Stimulated activated CD4-positive, alpha-beta T cell treated with anti-CD3 and anti-CD28 coated beads, Interleukin-2, amount 100 ng/mL, for 4 hours (primary cell): ENCODE measurements at regions not wholly inside any gene's neighbourhood (a gene's known extent, or its start where the extent isn't known, plus 50 kb on each side); places are given as distances from the start of the nearest gene placed in this dataset.
"Not testable (repeated sequence)": the region's sequence is repeated elsewhere in the genome, so short reads cannot be mapped to it uniquely, and the experiment has no call there.

ENCODE experiments used
- DNase-seq: peaks from one replicate; pipeline ENCODE4 v3.0.0-alpha.2; 2020; ENCODE audit warnings: low read depth

GRCh38 chr5:164300295-164300694, 794.9 kb downstream of the MAT2B start:
- DNase-seq = no peak

- DNase-seq = no peak
Observed at GRCh38 chr5:164301136-164301535, 795.7 kb downstream of the MAT2B start.

DNA sequence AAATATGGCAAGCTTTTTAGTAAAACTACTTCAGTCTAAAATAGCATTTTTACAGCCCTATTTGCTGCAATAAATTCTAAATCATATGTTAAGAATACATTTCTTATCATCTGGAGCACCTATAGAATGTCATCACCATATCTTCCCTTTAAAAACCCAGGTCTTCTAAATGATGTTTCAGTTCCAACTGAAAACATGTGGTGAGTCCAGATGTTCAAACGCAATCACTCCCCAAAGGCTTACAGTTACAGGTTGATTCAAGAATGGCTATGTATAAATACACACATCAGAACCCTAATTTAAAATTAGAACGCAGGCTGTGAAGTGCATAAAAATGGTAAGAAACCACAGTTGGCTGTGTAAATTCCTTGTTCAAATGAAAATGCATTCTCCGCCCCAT, 796.3 kb downstream of the MAT2B start:
- DNase-seq = no peak

DNA sequence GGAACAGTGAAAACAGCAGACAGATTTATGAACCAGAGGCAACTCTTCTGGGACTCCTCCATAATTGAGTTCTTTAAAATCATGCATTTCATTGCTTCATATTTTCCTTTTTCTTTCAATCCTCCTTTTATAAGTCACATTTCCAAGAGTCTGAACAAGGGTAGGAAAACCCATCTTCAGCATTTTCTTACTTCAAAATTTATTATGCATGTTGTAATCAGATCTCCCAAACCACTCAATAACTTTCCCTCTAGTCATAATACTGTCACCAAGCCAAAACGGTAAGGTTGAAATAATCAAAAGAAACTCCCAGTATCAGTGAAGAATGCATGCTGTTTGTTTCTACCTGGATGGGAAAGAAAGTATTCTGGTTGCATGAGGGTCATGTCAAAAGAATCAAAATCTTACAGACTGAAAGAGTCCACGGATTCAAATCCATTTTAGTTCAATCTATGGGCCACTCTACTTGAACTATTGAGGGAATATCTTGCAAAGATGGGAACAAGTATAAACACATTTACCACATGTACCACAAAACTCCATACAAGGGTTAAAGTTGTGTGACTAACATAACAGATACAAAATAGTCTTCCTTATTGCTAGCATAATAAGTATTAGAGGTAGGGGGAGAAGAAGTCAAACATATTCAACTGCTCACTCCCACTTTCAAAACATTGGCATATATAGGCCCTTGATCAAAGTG, 797.3 kb downstream of the MAT2B start:
- DNase-seq = no peak

DNA sequence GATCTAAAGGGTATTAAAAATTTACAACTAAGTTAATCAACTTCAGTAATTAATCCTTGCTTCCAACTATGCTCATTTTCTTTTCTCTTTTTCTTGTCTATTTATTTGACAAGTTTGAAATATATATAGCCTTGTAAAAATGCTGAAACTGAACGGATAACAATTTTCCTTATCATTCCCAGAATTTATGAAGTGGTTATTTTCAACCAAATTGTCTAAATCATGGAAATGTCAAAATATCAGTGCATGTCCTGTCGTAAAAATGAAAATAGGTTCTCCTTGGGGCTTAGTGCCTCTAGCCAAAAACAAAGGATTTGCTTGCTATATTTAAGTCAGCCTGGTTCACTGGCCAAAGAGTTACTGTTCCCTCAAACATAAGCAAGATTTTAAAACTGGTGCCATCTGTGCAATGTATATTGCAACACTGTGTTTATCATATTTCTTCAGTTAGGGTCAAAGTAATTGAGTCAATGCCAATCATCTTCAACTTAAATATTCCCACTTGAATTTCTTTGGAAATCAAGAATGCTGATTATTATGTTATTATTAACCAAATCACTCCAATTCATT, 798.3 kb downstream of the MAT2B start:
- no peak for DNase-seq

DNA sequence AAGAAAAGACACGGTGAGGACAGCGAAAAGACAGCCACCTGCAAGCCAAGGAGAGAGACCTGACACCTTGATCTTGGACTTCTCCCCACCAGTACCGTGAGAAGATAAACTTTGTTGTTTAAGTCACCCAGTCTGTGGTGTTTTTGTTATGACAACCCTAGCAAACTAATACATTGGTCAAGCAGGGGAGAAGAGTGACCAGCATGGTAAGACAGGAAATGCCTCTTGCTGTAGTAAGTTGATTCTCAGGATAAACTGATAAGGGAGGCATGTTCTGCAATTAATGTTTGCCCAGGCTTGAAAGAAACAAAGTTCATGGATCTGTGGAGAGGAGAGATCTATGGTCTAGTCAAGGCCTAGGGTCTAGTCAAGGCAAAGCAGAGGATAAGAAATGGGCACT, 801.2 kb downstream of the MAT2B start:
- DNase-seq = no peak

DNA sequence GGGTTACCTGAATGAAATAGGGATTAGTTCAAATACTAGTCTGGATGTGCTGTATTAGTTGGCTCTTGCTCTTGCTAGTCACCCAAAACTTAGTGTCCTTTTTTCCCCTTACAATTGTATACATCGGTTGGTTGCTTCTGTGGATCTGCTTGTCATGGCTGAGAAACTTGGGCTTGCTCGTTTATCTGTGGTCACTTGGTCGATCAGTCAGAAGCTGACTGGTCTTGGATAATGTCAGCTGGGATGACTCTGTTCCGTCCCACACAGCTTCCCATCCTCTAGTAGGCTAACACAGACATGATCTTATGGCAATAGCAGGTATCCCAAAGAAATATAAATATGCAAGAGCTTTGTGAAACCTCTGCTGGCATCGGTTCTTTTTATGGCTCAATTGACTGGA, 807.4 kb downstream of the MAT2B start:
- DNase-seq = no peak

- no peak for DNase-seq
Observed at GRCh38 chr5:164317676-164318075, 812.3 kb downstream of the MAT2B start.

- no peak for DNase-seq
Observed at GRCh38 chr5:164319161-164319560, 813.7 kb downstream of the MAT2B start.

GRCh38 chr5:164324239-164324638, 818.8 kb downstream of the MAT2B start:
- no peak for DNase-seq

DNA sequence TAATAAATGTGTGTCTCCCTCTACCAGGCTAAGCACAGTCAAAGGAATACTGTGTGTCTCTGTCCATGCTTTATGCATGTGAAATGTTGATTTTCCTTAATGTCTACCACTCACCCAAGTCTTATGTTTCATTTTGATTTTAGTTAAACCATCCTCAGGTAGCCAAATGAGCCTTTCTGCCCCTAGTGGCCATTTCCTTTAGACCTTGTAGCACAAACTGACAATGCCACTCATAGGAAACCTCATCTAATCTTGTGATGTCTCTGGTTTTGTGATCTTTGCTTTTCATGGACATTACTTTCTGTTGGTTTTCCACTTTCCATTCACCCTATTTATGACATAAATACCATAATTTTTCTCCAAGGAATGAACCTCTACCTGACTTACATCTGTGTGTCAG, 820.8 kb downstream of the MAT2B start:
- no peak for DNase-seq

- DNase-seq = not testable (repeated sequence)
Observed at GRCh38 chr5:164327166-164327565, 821.7 kb downstream of the MAT2B start.

GRCh38 chr5:164332349-164333196, 827.2 kb downstream of the MAT2B start:
- no peak for DNase-seq

- DNase-seq = no peak
Observed at GRCh38 chr5:164335837-164336236, 830.4 kb downstream of the MAT2B start.

- DNase-seq = no peak
Observed at GRCh38 chr5:164336276-164336675, 830.9 kb downstream of the MAT2B start.

DNA sequence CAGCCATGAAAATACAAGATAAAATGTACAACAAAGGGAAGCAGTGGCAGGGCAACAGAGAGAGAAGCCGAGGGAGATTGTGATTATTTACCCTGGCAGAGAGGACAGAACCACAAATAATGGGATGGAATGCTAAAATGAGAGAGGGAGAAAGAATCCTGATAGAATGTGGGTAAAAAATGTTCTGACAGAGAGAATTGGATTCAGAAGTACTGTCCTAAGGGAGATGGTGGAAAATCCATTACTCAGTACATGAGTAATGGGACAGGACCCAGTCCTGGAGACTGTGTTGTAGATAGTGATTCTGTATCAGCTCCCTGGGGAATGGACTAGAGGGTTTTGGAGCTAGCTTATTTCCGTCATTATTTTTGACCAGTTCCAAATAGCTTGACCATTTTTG, 831.5 kb downstream of the MAT2B start:
- DNase-seq = no peak

GRCh38 chr5:164341056-164341619, 835.7 kb downstream of the MAT2B start:
- no peak for DNase-seq

GRCh38 chr5:164345173-164345849, 839.9 kb downstream of the MAT2B start:
- no peak for DNase-seq

DNA sequence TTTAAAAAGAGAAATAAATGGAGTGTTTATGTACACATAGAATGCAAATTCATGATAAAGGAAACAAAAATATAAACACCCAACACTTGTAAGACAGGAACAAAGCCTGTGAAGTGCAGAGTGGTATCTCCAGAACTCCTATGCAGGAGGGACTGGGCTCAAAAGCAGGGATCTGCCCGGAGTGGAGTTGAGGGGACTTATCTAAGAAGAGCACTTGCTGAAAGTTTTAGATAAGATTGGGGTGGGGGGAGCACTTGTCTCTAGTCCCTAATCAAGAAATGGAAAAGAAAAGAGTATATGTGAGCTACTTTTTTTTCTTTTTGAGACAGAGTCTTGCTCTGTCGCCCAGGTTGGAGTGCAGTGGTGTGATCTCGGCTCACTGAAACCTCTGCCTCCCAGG, 840.4 kb downstream of the MAT2B start:
- DNase-seq = no peak

DNA sequence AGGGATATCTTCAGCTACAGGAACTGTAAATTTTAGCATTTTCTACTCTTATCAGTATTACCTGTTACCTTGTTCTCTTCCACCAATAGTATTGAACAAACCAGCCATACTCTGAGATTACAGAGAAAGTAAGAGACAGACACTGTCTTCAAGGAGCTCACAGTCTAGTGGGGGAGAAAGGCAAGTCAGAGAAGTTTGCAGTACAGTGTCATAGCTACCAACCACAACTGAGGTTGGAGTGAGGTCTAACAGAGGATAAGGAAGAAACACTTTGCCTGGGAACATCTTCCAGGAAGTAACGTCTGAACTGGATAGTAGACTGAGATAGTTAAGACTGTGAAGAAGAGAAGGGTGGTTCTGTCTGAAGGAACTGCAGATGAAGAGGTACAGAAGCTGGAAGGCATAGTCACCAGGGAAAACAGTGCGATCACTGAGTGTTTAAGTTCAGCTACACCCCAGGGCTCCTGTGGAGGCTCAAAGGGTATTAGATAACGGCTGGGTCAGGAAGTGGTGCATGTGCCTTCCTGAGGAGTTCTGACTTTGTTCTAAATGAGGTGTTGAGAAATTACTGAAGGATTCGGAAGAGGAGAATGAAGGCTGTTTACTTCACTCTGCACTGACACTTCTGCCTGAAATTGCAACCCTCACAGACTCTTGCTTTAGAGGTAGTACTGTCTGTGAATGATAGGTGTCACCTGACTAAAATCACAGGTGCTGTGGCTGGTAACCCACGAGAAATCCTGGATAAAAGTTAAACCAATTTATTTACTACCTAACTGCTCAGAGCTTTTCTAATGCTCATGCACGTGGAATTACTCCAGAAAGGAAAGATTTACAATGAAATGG, 841.6 kb downstream of the MAT2B start:
- no peak for DNase-seq

DNA sequence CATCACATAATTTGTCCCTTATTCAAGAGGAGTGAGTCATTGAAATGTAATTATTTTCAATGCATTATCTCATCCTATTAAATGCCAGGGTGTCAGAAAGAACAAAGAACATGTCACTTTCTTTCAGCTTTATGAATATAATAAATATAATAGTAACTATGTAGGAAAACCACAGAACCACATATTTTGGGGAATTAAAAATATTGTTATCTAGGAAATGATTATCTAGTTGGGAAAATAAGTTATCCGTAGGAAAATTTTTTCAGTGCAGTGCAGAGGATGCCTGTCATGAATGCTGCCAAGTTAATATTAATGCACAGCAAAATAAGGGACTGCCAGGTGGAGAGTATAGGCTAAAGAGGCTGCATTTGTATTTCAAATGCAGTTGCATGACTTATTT, 844.8 kb downstream of the MAT2B start:
- DNase-seq = no peak
